ENCODE measurements at regions not wholly inside any gene's neighbourhood (a gene's known extent, or its start where the extent isn't known, plus 50 kb on each side); places are given as distances from the start of the nearest gene placed in this dataset.

GRCh38 chr7:108637049-108637621 is 67.5 kb downstream of the DNAJB9 start:
- Histone ChIP-seq H3K4me1 (no peaks in the 10 kb centered on the region), H3K36me3 (no peaks in the 10 kb centered on the region), H3K4me3 (no peak overlapping the region), H3K27me3 (no peaks in the 10 kb centered on the region), H3K9me3 (no peaks in the 10 kb centered on the region), H3K27ac (no peak overlapping the region)
- no peak for TF ChIP-seq POLR2A (IDR thresholded peaks at IDR 0.05)
- TF ChIP-seq POLR2AphosphoS5 (IDR thresholded peaks at IDR 0.05; ENCODE audit: insufficient read depth in 1 of 2, low read depth in 1 of 2) = no peak
- TF ChIP-seq CTCF (IDR thresholded peaks at IDR 0.05) = no peak
- intact Hi-C loops (cut with DNase I) = no loop called here
- no peak for DNase-seq (ENCODE audit: extremely low spot score in 2 of 2)

- TF ChIP-seq POLR2A (IDR thresholded peaks at IDR 0.05) (no peak), CTCF (IDR thresholded peaks at IDR 0.05) (no peak), POLR2AphosphoS5 (IDR thresholded peaks at IDR 0.05; ENCODE audit: insufficient read depth in 1 of 2, low read depth in 1 of 2) (no peak)
- Histone ChIP-seq H3K9me3 (no peaks in the 10 kb centered on the region), H3K4me3 (no peak overlapping the region), H3K4me1 (no peaks in the 10 kb centered on the region), H3K27me3 (no peaks in the 10 kb centered on the region), H3K36me3 (no peaks in the 10 kb centered on the region), H3K27ac (no peak overlapping the region)
- intact Hi-C loops (cut with DNase I) = no loop called here
- DNase-seq (ENCODE audit: extremely low spot score in 2 of 2) = no peak
Observed at GRCh38 chr7:108642126-108642525, 72.5 kb downstream of the DNAJB9 start.

- DNase-seq (ENCODE audit: extremely low spot score in 2 of 2) = no peak
- Histone ChIP-seq H3K4me3 (no peak overlapping the region), H3K27me3 (no peaks in the 10 kb centered on the region), H3K36me3 (no peaks in the 10 kb centered on the region), H3K27ac (no peak overlapping the region), H3K4me1 (no peaks in the 10 kb centered on the region), H3K9me3 (no peaks in the 10 kb centered on the region)
- no peak for TF ChIP-seq POLR2A (IDR thresholded peaks at IDR 0.05)
- TF ChIP-seq POLR2AphosphoS5 (IDR thresholded peaks at IDR 0.05; ENCODE audit: insufficient read depth in 1 of 2, low read depth in 1 of 2) = no peak
- no peak for TF ChIP-seq CTCF (IDR thresholded peaks at IDR 0.05)
- intact Hi-C loops (cut with DNase I) = no loop called here
Observed at GRCh38 chr7:108643136-108643535, 73.5 kb downstream of the DNAJB9 start.

- no peaks in the 10 kb centered on the region for H3K27me3 ChIP-seq
- H3K36me3 ChIP-seq = no peaks in the 10 kb centered on the region
- H3K4me3 ChIP-seq = no peak overlapping the region
- no peak overlapping the region for H3K27ac ChIP-seq
- DNase-seq (ENCODE audit: extremely low spot score in 2 of 2) = no peak
- H3K4me1 ChIP-seq = no peaks in the 10 kb centered on the region
- intact Hi-C loops (cut with DNase I) = no loop called here
- no peaks in the 10 kb centered on the region for H3K9me3 ChIP-seq
- TF ChIP-seq CTCF (IDR thresholded peaks at IDR 0.05) = no peak
- no peak for TF ChIP-seq POLR2AphosphoS5 (IDR thresholded peaks at IDR 0.05; ENCODE audit: insufficient read depth in 1 of 2, low read depth in 1 of 2)
- no peak for TF ChIP-seq POLR2A (IDR thresholded peaks at IDR 0.05)
Observed at GRCh38 chr7:108648989-108649388, 79.3 kb downstream of the DNAJB9 start.

- H3K4me3 ChIP-seq = no peak overlapping the region
- intact Hi-C loops (cut with DNase I) = no loop called here
Observed at GRCh38 chr7:108650467-108650866, 80.8 kb downstream of the DNAJB9 start.

More at GRCh38 chr7:108650467-108650866, 80.8 kb downstream of the DNAJB9 start:
- Histone ChIP-seq H3K27ac (no peak overlapping the region), H3K27me3 (no peaks in the 10 kb centered on the region), H3K4me1 (no peaks in the 10 kb centered on the region), H3K9me3 (no peaks in the 10 kb centered on the region), H3K36me3 (no peaks in the 10 kb centered on the region)
- TF ChIP-seq POLR2A (IDR thresholded peaks at IDR 0.05) (no peak), POLR2AphosphoS5 (IDR thresholded peaks at IDR 0.05; ENCODE audit: insufficient read depth in 1 of 2, low read depth in 1 of 2) (no peak), CTCF (IDR thresholded peaks at IDR 0.05) (no peak)
- no peak for DNase-seq (ENCODE audit: extremely low spot score in 2 of 2)
